ENCODE measurements at regions not wholly inside any gene's neighbourhood (a gene's known extent, or its start where the extent isn't known, plus 50 kb on each side); places are given as distances from the start of the nearest gene placed in this dataset.

- peak; percentile 21 for DNase-seq (ENCODE audit: low read depth)
- H3K4me3 ChIP-seq (ENCODE audit: control insufficient read depth, low read depth, low read length) = no peak overlapping the region
- no peak for TF ChIP-seq CTCF (IDR thresholded peaks at IDR 0.05; ENCODE audit: control insufficient read depth, insufficient read depth, low read depth, low read length, missing control alignments)
Measured at GRCh38 chr3:177932750-177933660, 603.2 kb upstream of the KCNMB2 start.

GRCh38 chr3:177934001-177934891 is 602.0 kb upstream of the KCNMB2 start:
- TF ChIP-seq CTCF (IDR thresholded peaks at IDR 0.05; ENCODE audit: control insufficient read depth, insufficient read depth, low read depth, low read length, missing control alignments) = no peak
- peak; percentile 81 for DNase-seq (ENCODE audit: low read depth)
- no peak overlapping the region for H3K4me3 ChIP-seq (ENCODE audit: control insufficient read depth, low read depth, low read length)

GRCh38 chr3:177935047-177935446 is 601.2 kb upstream of the KCNMB2 start:
- H3K4me3 ChIP-seq (ENCODE audit: control insufficient read depth, low read depth, low read length) = no peak overlapping the region
- TF ChIP-seq CTCF (IDR thresholded peaks at IDR 0.05; ENCODE audit: control insufficient read depth, insufficient read depth, low read depth, low read length, missing control alignments) = no peak
- DNase-seq (ENCODE audit: low read depth) = no peak

- DNase-seq (ENCODE audit: low read depth) = no peak
- no peak overlapping the region for H3K4me3 ChIP-seq (ENCODE audit: control insufficient read depth, low read depth, low read length)
Measured at GRCh38 chr3:177936721-177937120, 599.5 kb upstream of the KCNMB2 start.

GRCh38 chr3:177942911-177943310 is 593.3 kb upstream of the KCNMB2 start:
- no peak for DNase-seq (ENCODE audit: low read depth)
- no peak for TF ChIP-seq CTCF (IDR thresholded peaks at IDR 0.05; ENCODE audit: control insufficient read depth, insufficient read depth, low read depth, low read length, missing control alignments)
- no peak overlapping the region for H3K4me3 ChIP-seq (ENCODE audit: control insufficient read depth, low read depth, low read length)

More at GRCh38 chr3:177936721-177937120, 599.5 kb upstream of the KCNMB2 start:
- TF ChIP-seq CTCF (IDR thresholded peaks at IDR 0.05; ENCODE audit: control insufficient read depth, insufficient read depth, low read depth, low read length, missing control alignments) = no peak

- no peak for DNase-seq (ENCODE audit: low read depth)
- TF ChIP-seq CTCF (IDR thresholded peaks at IDR 0.05; ENCODE audit: control insufficient read depth, insufficient read depth, low read depth, low read length, missing control alignments) = no peak
- no peak overlapping the region for H3K4me3 ChIP-seq (ENCODE audit: control insufficient read depth, low read depth, low read length)
Measured at GRCh38 chr3:177944228-177944661, 592.0 kb upstream of the KCNMB2 start.
